ENCODE measurements at regions not wholly inside any gene's neighbourhood (a gene's known extent, or its start where the extent isn't known, plus 50 kb on each side); places are given as distances from the start of the nearest gene placed in this dataset.

DNA sequence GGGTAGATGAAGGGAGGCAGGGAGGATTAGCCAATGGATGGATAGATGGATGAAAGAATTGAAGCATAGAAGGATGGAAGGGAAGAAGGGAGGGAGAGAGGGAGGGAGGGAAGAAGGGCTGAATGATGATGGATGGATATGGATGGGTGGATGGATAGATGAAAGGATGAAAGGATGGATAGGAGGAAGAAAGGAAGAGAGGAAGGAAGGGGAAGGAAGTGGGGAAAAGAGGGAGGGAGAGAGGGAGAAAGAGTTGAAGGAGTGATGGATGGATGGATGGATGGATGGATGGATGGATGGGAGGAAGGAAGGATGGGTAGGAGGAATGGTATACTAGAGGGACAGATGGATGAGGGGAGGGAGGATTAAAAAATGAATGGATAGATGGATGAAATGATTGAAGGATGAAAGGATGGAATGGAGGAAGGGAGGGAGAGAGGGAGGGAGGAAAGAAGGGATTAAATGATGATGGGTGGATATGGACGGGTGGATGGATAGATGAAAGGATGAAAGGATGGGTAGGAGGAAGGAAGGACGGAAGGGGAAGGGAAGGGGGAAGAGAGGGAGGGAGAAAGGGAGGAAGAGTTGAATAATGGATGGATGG, 145.9 kb downstream of the MN1 start:
- no peaks in the 10 kb centered on the region for H3K9me3 ChIP-seq (ENCODE audit: low read length)
- H3K9ac ChIP-seq (ENCODE audit: low read length), result no peak overlapping the region
- H3K27ac ChIP-seq (ENCODE audit: low read depth, low read length), result no peak overlapping the region
- H3K27me3 ChIP-seq (ENCODE audit: control insufficient read depth in 1 of 2, insufficient read depth in 2 of 2, low read length in 2 of 2), result no peaks in the 10 kb centered on the region
- no peaks in the 10 kb centered on the region for H3K36me3 ChIP-seq (ENCODE audit: insufficient read depth, low read length)
- H3K4me1 ChIP-seq (ENCODE audit: insufficient read depth, low read length), result peaks cover 12% of the 10 kb centered on the region
- no peak overlapping the region for H3K4me3 ChIP-seq (ENCODE audit: low read depth in 1 of 2, low read length in 2 of 2)

- no peak overlapping the region for H3K27ac ChIP-seq (ENCODE audit: low read depth, low read length)
- H3K4me3 ChIP-seq (ENCODE audit: low read depth in 1 of 2, low read length in 2 of 2), result no peak overlapping the region
- H3K4me1 ChIP-seq (ENCODE audit: insufficient read depth, low read length), result peaks cover under 1% of the 10 kb centered on the region
- no peaks in the 10 kb centered on the region for H3K9me3 ChIP-seq (ENCODE audit: low read length)
- no peaks in the 10 kb centered on the region for H3K36me3 ChIP-seq (ENCODE audit: insufficient read depth, low read length)
- H3K9ac ChIP-seq (ENCODE audit: low read length), result no peak overlapping the region
- no peaks in the 10 kb centered on the region for H3K27me3 ChIP-seq (ENCODE audit: control insufficient read depth in 1 of 2, insufficient read depth in 2 of 2, low read length in 2 of 2)
Observed at GRCh38 chr22:27656970-27657369, 144.6 kb downstream of the MN1 start.

DNA sequence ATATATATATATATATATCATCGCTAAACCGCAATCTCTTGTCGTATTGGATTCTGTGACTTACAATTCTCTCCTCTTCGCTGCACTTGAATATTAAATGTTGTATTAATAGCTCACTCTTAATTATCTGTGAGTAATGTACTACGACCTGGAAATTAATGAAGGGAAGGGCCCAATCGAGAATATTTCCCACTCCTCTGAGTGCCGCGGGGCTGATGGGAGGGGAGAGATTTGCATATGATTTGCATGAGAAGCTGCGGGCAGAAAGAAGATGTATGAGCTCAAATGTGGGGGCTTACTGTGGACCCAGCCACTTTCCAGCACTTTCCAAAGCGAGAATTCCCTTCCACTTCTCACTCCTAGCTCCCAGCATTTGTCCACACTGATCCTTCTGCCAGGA, 141.2 kb downstream of the MN1 start:
- Histone ChIP-seq H3K4me1 (ENCODE audit: insufficient read depth, low read length) (peaks cover 8% of the 10 kb centered on the region), H3K4me3 (ENCODE audit: low read depth in 1 of 2, low read length in 2 of 2) (no peak overlapping the region), H3K9ac (ENCODE audit: low read length) (no peak overlapping the region), H3K9me3 (ENCODE audit: low read length) (no peaks in the 10 kb centered on the region), H3K27me3 (ENCODE audit: control insufficient read depth in 1 of 2, insufficient read depth in 2 of 2, low read length in 2 of 2) (no peaks in the 10 kb centered on the region), H3K27ac (ENCODE audit: low read depth, low read length) (no peak overlapping the region), H3K36me3 (ENCODE audit: insufficient read depth, low read length) (no peaks in the 10 kb centered on the region)

- H3K36me3 ChIP-seq (ENCODE audit: insufficient read depth, low read length), result no peaks in the 10 kb centered on the region
- H3K4me1 ChIP-seq (ENCODE audit: insufficient read depth, low read length), result peaks cover 14% of the 10 kb centered on the region
- H3K9me3 ChIP-seq (ENCODE audit: low read length), result peaks cover 6% of the 10 kb centered on the region
- no peak overlapping the region for H3K4me3 ChIP-seq (ENCODE audit: low read depth in 1 of 2, low read length in 2 of 2)
- no peak overlapping the region for H3K9ac ChIP-seq (ENCODE audit: low read length)
- H3K27me3 ChIP-seq (ENCODE audit: control insufficient read depth in 1 of 2, insufficient read depth in 2 of 2, low read length in 2 of 2), result no peaks in the 10 kb centered on the region
- H3K27ac ChIP-seq (ENCODE audit: low read depth, low read length), result no peak overlapping the region
Observed at GRCh38 chr22:27662359-27663301, 138.9 kb downstream of the MN1 start.

GRCh38 chr22:27663812-27664211, 137.7 kb downstream of the MN1 start:
- Histone ChIP-seq H3K4me1 (ENCODE audit: insufficient read depth, low read length) (peaks cover 14% of the 10 kb centered on the region), H3K4me3 (ENCODE audit: low read depth in 1 of 2, low read length in 2 of 2) (no peak overlapping the region), H3K27me3 (ENCODE audit: control insufficient read depth in 1 of 2, insufficient read depth in 2 of 2, low read length in 2 of 2) (peaks cover 0 to 2% of the 10 kb centered on the region in 2 donors), H3K9ac (ENCODE audit: low read length) (no peak overlapping the region), H3K9me3 (ENCODE audit: low read length) (peaks cover 6% of the 10 kb centered on the region), H3K27ac (ENCODE audit: low read depth, low read length) (no peak overlapping the region), H3K36me3 (ENCODE audit: insufficient read depth, low read length) (no peaks in the 10 kb centered on the region)

- Histone ChIP-seq H3K27me3 (ENCODE audit: control insufficient read depth in 1 of 2, insufficient read depth in 2 of 2, low read length in 2 of 2) (peaks cover 0 to 18% of the 10 kb centered on the region in 2 donors), H3K9me3 (ENCODE audit: low read length) (peaks cover 6% of the 10 kb centered on the region), H3K36me3 (ENCODE audit: insufficient read depth, low read length) (no peaks in the 10 kb centered on the region), H3K27ac (ENCODE audit: low read depth, low read length) (no peak overlapping the region), H3K9ac (ENCODE audit: low read length) (no peak overlapping the region), H3K4me1 (ENCODE audit: insufficient read depth, low read length) (peaks cover 14% of the 10 kb centered on the region), H3K4me3 (ENCODE audit: low read depth in 1 of 2, low read length in 2 of 2) (no peak overlapping the region)
Observed at GRCh38 chr22:27666272-27666997, 135.1 kb downstream of the MN1 start.

DNA sequence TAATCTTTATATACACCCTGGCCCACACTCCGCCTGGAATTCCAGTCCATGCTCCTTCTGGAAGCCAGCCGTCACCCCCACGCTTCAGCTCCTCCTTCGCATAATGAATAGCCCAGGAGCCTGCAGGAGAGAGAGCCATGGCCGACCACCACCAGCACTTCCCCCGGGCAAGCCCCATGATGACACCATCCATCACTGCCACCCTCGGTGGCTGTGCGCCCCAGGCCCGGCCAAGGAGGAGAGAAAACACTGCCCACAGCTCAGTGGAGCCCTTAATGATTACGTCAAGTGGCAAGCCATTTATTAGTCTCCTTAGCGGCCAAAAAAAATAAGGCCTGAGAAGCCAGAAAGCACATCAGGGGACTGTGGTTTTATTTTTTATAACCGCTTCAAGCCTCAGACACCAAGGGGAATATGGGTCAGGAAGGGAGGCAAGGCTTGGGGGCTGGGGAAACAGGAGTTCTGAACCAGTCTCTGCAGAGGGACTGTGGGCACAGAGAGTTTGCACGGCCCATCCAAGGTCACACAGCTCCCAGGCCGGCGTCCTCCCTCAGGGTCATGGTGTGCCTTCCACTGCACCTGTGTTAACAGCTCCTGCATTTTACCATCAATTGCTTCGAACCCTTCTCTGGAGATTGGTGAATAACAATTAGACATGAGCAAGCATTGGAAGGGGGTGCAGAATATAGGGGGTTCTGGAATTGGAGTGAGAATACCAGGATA, 134.3 kb downstream of the MN1 start:
- H3K9ac ChIP-seq (ENCODE audit: low read length), result no peak overlapping the region
- H3K4me1 ChIP-seq (ENCODE audit: insufficient read depth, low read length), result peaks cover 14% of the 10 kb centered on the region
- peaks cover 0 to 18% of the 10 kb centered on the region in 2 donors for H3K27me3 ChIP-seq (ENCODE audit: control insufficient read depth in 1 of 2, insufficient read depth in 2 of 2, low read length in 2 of 2)
- no peak overlapping the region for H3K27ac ChIP-seq (ENCODE audit: low read depth, low read length)
- no peaks in the 10 kb centered on the region for H3K36me3 ChIP-seq (ENCODE audit: insufficient read depth, low read length)
- H3K4me3 ChIP-seq (ENCODE audit: low read depth in 1 of 2, low read length in 2 of 2), result no peak overlapping the region
- H3K9me3 ChIP-seq (ENCODE audit: low read length), result peaks cover 6% of the 10 kb centered on the region

DNA sequence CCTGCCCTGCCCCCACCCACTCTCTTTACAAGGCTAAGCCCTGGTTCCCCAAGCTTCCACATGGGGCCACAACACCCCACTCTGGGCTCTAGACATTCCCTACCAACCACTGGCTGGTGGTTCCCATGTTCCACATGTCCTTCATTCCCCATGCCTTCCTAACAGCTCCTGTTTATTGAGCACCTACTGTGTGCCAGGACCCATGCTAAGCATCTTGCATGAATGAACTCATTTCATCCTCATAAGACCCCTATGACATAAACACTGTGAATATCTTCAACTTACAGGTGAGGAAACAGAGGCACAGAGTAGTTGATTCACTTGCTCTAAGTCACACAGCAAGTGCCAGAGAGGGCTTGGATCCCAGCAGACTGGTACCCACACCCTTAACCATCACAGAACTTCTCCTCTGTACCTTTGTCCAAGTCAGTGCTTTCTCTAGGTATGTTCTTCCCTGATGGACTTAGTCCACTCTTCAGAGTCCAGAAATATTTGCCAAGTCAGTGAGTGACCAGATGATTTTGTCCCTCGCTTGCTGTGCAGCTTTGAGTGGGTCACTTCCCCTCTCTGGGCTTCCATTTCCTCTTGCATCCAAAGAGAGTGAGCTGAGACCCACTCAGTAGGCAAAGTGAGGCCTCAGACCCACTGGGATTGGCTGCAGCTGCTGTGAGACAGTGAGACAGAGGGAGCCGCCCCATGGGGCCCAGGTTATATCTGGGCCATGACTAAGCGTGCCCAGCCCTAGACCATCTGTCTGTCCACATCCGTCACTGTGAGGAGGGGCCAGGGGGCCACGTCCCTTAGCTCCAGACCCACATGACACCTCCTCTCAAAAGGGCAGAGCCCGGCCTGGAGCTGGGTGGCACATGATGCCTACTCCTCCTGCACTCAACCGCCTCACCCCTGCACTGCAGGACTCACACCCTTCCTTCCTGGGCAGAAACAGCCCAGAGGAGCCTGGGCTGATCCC, 132.4 kb downstream of the MN1 start:
- H3K36me3 ChIP-seq (ENCODE audit: insufficient read depth, low read length), result no peaks in the 10 kb centered on the region
- H3K9ac ChIP-seq (ENCODE audit: low read length), result no peak overlapping the region
- no peak overlapping the region for H3K4me3 ChIP-seq (ENCODE audit: low read depth in 1 of 2, low read length in 2 of 2)
- peaks cover 0 to 18% of the 10 kb centered on the region in 2 donors for H3K27me3 ChIP-seq (ENCODE audit: control insufficient read depth in 1 of 2, insufficient read depth in 2 of 2, low read length in 2 of 2)
- H3K27ac ChIP-seq (ENCODE audit: low read depth, low read length), result no peak overlapping the region
- peaks cover 6% of the 10 kb centered on the region for H3K4me1 ChIP-seq (ENCODE audit: insufficient read depth, low read length)
- H3K9me3 ChIP-seq (ENCODE audit: low read length), result peaks cover 6% of the 10 kb centered on the region

GRCh38 chr22:27669798-27670599, 131.6 kb downstream of the MN1 start:
- H3K27ac ChIP-seq (ENCODE audit: low read depth, low read length), result no peak overlapping the region
- H3K4me1 ChIP-seq (ENCODE audit: insufficient read depth, low read length), result peaks cover 6% of the 10 kb centered on the region
- no peaks in the 10 kb centered on the region for H3K36me3 ChIP-seq (ENCODE audit: insufficient read depth, low read length)
- peaks cover 6% of the 10 kb centered on the region for H3K9me3 ChIP-seq (ENCODE audit: low read length)
- peaks cover 0 to 18% of the 10 kb centered on the region in 2 donors for H3K27me3 ChIP-seq (ENCODE audit: control insufficient read depth in 1 of 2, insufficient read depth in 2 of 2, low read length in 2 of 2)
- H3K4me3 ChIP-seq (ENCODE audit: low read depth in 1 of 2, low read length in 2 of 2), result no peak overlapping the region
- H3K9ac ChIP-seq (ENCODE audit: low read length), result no peak overlapping the region

Measured in muscle layer of colon (tissue), 2 donors.